HTR-8/SVneo (cell line): ENCODE measurements at regions not wholly inside any gene's neighbourhood (a gene's known extent, or its start where the extent isn't known, plus 50 kb on each side); places are given as distances from the start of the nearest gene placed in this dataset.
A peak's percentile ranks its signal among the peaks of the same experiment; 100 is the strongest.

Experiments
- DNase-seq: peaks from one replicate; pipeline ENCODE4 v3.0.0; 2011; ENCODE audit warnings: low spot score, mixed read lengths; ENCODE audit not compliant: insufficient read length
- FAIRE-seq: peaks from 2 replicates; lab custom pipeline; 2011; peaks lifted over from hg19 to GRCh38; lab: Jason Lieb, UNC

DNA sequence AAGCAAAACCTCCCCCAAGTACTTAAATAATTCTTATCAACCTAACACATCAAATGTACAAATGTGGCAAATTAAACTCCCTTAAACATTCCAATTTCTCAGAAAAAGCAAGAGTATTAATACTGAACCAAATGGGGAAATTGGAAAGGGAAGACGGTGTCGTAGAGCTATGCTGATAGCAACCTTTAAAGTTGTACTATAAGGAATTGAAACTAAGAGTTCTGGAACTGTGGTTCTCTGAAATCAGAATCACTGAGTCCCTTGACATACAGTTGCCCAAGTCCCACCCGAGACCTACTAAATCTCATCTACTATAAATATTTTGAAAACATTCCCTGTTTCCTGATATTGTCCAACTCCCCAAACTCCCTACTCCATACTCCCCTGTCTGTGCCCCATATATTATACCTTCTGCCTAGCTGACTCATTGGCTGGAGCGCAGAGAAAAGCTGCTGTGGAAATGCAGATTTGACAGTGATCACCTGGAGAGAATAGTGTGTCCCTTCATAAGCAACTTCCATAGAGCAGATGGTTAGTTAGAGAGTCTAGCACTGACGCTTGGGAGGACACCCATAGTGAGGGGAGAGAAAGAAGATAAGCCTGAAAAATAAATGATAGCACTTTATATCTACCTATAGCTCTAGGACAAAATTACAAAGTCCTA lies 51.4 kb upstream of the ITM2B start:
- no peak for FAIRE-seq

DNA sequence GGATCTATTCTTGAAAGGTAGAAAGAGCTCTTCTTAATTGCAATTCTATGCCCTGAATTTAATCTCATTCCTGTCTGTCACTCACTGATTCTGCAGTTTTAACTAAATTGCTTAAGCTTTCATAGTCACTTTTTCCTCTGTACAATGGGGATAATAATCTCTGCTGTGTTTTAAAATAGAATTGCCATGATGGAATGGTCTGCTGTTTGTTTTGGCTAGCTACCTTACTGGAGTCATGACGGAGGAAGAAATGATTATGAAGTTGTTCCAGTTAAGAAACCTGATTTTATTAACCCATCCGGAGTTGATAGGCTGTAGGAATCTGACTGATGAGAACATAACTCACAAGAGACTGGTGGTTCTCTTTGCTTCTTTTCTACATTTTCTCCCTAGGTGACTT lies 54.9 kb upstream of the ITM2B start:
- FAIRE-seq (no peak), DNase-seq (no peak)

More for the DNA sequence above, 51.4 kb upstream of the ITM2B start:
- DNase-seq, result no peak

DNA sequence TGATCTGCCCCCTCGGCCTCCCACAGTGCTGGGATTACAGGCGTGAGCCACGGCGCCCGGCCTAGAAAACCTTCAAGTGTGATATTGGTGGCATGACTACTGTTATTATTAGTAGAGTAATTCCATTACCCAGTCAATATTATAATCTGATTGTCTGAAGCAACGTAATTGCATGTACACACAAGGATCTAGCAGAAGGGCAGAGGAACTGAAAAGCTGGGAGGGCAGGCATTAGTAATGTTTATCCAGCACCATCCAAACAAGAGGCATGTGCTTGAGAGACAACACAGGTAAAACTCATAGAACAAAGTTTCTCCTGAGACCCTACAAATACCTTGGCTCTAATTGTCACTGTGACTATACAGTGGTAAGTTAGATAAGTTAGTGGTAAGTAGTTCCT lies 56.2 kb upstream of the ITM2B start:
- DNase-seq (no peak), FAIRE-seq (no peak)

DNA sequence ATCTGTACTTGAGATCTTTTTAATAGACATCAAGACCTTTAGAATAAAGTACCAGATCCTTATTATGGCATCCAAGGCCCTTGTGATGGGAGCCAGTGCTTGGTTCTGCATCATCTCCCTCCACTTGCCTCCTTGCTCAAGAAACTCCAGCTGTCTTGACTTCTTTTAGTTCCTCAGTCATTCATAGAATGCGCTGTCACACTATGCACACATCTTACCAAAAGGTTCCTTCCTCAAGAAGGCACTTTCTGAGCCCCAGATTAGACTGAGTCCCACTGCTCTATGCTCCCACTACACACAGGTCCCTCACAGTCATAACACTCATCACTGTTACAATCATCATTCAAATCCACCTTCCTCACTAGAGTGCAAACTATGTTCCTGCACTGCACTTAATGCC lies 57.8 kb upstream of the ITM2B start:
- no peak for FAIRE-seq
- no peak for DNase-seq

DNA sequence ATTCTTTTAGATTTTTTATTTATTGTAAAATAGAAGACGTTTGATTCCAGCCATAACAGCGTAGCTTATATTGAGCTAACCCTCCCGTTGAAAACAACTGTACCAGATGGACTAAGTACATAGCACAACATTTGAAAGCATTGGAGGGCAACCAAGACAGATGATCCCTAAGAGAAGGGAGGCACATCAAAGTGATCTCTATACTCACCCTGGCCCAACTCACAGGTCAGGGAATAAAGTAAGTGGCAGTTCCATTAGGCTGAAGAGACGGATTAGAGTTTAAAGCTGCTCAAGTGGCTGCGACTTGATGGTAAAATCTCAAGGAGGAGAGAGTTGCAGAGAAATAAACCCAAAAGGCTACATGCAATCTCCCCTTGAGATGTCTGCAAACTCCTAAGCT lies 65.1 kb upstream of the ITM2B start:
- FAIRE-seq, result no peak
- DNase-seq, result no peak

DNA sequence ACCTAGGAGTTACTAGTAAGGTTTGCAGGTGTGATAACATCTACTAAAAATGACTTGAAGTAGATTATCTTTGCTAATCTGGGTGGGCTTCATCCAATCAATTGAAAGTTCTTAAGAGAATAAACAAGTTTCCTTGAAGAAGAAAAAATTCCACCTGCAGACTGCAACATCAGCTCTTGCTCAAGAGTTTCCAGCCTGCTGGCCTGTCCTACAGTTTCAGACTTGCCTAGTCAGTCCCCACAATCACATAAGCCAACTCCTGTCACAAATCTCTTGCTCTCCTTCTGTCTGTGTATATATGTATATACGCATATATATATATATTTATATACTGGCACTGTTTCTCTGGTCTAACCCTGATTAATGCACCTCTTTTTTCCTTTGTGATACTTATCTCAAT lies 67.3 kb upstream of the ITM2B start:
- no peak for FAIRE-seq
- no peak for DNase-seq

DNA sequence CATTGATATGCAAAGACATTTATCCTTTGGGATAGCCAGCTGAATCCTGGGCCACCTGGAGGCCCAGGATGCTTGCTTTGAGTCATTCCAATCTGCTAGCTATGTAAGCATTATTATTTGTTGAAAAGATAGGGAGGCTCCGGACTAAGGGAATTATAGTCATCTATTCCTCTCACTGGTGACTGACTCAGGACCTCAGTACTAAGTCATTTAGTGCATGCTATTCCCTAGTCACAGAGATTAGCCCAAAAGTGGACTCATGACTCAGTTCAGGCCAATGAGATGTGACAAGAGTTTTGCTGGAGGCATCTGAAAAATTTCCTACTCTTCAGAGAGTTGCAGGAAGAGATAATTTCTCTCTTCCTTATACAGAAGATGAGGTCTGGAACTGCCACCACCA lies 67.9 kb upstream of the ITM2B start:
- DNase-seq (no peak), FAIRE-seq (no peak)

DNA sequence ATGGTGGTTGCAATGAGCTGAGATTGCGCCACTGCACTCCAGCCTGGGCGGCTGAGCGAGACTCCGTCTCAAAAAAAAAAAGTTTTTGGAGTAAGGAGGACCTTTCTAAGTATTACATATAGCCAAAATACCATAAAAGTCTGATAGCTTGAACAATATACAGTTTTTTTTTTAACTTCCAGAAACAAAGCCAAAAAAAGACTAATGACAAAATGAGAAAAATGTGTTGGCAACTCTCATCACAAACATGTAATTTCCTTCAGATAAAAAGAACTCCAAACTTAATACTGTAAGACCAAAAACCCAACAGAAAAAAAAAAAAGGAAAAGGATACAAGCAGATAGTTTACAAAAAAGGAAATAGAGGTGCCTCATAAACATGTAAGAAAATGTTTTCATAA lies 68.2 kb upstream of the MED4 start:
- FAIRE-seq (no peak), DNase-seq (no peak)

DNA sequence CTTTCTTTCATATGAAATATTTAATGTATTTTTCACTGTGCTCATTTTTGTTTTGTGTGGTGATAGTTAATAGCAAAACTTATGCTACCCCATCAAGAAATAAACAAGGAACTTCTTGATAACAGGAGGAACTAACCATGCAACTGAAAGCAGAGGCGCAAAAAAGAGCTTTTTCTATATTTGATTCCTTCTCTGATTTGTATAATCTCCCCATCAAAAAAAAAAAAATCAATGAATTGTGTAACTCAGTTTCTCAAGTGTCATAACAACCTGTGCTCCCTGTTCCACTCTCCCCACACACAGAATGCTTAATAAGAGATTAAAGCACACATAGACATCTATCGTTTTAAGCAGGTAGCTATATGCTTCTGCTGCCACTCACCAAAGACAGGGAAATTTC lies 67.3 kb upstream of the MED4 start:
- no peak for DNase-seq
- FAIRE-seq, result no peak

DNA sequence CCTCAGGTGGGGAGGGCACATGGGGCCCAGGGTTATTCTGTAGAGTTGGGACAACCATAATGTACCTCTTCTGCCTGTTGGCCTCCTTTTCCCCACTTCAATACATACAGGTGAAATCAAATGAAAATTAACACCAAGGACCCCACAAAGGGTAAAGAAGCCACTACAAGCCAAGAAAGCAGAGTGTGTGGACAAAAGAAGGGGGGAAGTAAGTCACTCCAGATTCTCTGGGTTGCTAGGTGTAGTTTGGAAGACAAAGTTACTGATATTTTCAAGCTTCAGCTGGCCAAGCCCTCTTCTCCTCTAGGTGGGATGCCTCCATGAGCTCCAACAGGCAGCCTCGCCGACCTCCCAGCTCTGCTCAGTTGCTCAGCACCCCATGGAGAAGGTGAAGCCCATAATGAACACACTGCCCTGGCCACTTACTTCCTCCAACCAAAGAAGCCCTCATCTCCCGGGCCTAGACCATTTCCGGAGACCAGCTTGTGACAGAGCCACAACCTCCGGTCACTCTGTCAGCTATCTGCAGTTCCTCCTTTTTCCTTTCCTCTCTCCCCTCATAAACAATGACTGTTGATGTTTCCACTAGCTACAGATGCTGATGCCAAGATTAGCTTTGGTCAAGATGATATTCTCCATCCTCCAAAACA lies 66.8 kb upstream of the MED4 start:
- no peak for FAIRE-seq
- DNase-seq, result no peak

DNA sequence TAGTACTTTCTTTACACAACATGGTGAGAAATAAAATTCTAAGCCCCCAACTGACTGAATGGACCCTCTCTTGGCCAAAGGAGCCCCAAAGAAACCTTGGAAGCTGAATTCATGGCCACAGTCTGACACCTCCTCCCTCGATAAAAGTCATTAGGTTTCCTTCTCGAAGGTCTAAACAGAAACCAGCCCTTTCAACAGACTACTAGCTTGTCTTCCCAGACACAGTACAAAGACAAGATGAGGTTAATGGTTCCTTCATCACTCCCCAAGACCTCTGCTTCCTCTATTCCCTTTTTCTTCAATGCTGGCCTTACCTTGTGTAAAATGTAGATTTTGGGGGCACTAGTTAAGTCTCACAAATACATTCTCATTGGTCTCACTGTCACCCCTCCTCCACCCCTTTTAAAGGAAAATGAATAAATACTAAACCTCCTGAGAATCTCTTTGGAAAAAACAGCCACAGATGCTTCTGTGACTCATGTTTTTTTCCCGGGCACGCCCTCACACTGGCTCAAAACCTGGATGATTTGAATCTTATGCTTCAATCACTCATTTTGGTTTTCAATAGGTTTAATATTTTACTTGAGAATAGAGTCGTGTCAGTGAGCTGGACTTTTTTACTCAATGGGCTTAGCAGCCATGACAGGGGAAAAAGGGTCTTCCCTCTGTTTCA lies 65.8 kb upstream of the MED4 start:
- FAIRE-seq (no peak), DNase-seq (no peak)

DNA sequence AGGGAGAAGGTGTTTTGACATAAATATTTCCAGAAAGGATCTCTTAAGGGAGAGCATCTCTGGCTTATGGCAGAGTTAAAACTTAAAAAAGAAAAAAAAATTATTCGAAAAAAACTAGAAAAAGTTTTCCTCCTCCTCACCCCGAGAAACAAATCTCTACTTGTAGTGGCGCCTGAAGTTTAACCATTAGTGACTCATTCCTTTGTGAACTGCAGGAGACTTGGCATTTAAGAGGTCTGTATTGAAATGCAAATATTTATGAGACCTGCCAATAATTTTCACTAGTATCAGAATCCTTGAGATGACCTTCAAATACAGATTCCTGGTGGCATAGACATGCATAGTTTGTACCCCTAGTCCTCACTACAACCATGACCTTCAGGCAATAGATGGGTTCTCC lies 64.9 kb upstream of the MED4 start:
- FAIRE-seq, result no peak
- no peak for DNase-seq

DNA sequence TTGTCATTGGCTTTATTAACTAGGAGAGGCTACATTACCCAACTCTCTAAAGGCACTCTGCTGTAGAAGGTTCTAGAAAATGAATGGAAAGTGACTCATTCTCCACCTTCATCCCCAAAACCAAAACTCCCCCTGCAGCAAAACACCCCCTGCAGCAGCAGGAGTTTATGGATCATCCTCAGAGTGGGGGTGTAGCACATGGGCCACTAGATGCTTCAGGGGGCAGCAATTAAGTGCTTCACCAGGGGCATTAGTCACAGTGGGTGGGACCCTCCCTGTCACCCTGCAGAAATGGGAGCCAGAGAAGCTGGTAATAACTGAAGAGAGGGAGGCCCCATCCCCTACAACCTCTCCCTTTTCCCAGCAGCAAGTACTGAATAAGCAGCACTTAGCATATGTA lies 64.5 kb upstream of the MED4 start:
- FAIRE-seq (no peak), DNase-seq (no peak)

DNA sequence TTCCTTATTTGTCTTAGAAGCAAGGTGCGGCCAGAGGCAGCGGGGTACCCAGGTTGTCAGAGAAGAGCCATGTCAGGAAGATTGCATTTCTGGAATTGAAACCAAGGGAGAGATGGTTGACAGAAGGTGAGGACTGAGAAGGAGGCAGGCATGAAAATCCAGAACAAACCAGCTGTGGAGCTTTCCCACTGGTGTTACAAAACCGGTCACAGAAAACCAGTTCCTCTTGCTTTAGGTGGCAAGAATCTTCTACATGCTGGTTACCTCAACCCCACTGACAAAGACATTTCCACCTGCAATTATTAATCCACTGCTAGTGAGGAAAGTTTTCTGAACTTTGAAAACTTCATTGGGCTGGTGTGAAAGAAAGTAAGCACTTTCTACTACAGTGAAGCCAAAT lies 64.0 kb upstream of the MED4 start:
- no peak for DNase-seq
- FAIRE-seq, result no peak

DNA sequence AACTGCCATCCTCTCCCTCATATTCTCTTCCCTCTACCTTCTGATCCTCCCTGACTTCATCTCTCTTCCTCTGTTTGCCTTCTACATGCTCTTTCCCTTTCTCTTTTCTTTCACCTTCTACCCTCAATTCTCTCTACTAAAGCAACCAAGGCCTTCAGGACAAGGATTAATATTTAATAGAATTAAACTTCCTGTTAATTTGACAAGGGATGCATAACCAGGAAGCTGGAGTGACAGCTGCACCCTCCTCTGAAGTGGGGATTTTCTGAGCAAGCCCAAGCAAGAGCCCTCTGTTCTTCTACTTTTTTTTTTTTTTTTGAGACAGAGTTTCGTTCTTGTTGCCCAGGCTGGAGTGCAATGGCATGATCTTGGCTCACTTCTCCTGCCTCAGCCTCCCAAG lies 63.4 kb upstream of the MED4 start:
- no peak for DNase-seq
- no peak for FAIRE-seq

DNA sequence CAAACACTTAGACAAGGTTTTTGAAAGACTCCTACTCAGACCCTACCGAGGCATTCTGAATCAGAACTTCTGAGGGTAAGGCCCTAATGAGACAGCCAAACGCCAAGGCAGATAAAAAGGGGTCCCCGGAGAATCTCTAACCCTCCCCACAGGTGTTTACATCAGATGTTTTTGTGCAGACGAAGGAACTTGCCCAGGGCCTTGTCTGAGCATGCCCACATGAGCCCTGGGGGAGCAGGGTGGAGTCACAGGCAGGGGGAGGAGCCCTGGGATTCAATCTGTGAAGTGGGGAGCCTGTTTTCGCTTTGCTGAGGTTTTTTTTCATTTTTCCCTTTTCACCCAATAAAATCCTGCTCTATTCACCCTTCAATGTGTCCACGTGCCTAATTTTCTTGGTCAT lies 61.6 kb upstream of the MED4 start:
- FAIRE-seq (no peak), DNase-seq (no peak)

DNA sequence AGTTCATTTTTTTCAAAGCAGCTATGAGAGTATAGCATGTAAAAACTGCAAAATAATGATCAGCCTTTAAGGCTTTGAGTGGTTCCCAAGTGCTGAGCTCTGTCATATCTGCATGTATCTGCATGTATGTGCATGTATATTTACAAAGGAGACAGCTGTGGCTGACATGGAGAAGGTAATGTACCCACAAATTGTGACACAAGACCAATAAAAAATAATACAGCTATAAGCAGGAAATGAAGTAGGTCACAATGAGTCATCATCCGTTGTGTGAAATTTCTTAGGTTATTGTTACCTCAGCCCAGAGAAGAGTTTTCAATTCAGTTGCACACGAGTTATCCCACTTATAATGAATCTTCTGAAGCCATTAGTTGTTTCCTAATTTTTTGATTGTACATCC lies 60.9 kb upstream of the MED4 start:
- peak; percentile 25 for DNase-seq
- FAIRE-seq, result no peak

DNA sequence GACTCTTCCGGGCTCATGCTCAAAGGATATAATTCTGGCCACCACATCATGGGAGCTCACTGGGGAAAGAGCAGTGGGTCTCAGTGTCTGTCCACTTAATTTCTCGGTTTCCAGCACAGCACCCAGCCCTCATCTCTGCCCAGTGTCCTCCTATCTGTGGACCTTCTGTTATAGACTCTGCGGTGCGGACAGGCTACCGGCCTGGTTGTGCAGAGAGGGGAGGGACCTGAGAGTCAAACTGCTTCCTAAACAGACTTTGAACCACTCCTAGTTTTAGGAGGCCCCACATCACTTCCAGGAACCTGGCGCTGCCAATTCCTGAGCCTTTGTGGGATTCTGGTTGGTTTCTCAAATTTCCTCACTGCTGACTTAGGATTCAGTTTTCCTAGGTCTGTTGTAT lies 59.8 kb upstream of the MED4 start:
- no peak for FAIRE-seq

DNA sequence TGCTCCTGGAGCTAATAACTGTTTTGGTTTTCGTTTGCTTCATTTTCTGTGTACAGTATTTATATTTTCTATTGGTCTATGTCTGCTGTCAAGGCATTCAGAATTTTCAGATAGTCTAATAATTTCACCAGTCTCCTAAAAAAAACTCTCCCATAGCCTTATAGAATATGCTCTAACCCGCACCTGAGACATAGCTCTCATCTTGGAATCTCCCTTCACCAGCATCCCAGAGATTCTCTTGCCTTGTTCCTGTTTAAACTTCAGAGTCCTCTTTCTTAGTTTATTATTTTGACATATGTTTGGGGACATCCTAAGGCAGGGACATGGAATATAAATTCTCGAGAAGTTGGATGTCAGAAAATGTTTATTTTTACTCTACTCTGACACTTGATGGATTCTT lies 58.3 kb upstream of the MED4 start:
- DNase-seq (no peak), FAIRE-seq (no peak)

More for the DNA sequence above, 59.8 kb upstream of the MED4 start:
- no peak for DNase-seq

DNA sequence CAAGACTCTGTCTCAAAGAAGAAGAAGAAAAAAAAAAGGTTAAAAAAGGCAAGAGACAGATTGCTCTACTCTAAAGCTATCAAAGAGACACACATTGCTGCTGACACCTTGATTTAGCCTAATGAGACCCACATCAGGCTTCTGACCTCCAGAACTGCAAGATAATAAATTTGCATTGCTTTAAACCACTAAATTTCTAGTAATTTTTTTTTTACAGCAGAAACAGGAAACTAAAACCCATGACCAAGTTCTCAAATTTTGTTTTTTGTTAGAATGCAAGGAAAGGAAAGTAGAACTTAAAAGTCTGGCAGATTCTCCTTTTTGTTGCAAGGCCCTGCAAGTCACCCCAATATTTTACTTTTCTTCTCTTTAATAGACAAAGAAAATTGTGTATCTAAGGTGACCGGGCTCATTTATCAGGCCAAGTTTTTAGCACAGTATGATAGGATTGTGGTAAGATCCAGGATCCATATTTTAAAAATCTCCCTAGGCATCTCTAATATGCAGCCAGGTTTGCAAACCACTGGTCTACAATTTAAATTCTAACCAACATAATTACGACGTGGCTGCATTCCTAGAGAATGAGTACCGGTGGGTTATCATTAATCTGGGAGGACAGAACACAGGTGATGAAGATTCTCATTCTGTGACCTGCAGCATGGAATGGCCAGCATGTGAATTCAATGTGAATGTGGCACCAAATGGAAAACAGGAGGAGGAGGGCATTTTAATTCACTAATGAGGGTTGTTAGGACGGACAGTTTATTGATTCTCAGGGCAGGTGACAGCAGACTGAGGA lies 56.7 kb upstream of the MED4 start:
- FAIRE-seq (no peak), DNase-seq (no peak)

DNA sequence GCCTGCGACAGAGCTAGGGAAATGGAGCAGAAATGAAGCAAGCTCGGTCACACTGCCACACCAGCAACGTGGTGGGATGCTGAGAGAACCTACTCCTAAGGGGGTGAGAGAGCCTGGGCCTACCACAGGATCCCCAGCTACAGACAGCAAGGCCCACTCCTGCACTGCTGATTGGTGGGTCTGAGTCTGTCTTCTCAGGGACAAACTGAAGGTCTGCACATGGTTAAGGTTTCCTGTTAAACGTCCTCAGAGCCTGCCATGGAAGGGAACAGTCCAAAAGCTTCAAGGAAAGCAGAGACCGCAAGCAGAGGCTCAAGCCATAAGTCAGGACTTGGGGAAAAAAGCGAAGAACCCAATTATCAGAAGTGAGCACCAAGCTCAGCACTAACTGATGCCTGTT lies 53.5 kb upstream of the MED4 start:
- FAIRE-seq (no peak), DNase-seq (no peak)
